Inflammatory macrophage treated with lipopolysaccharide for 4 hours (primary cell): ENCODE measurements at regions not wholly inside any gene's neighbourhood (a gene's known extent, or its start where the extent isn't known, plus 50 kb on each side); places are given as distances from the start of the nearest gene placed in this dataset.

Experiments used
- DNase-seq: peaks from one replicate; pipeline ENCODE4 v3.0.0-alpha.2; 2020

DNA sequence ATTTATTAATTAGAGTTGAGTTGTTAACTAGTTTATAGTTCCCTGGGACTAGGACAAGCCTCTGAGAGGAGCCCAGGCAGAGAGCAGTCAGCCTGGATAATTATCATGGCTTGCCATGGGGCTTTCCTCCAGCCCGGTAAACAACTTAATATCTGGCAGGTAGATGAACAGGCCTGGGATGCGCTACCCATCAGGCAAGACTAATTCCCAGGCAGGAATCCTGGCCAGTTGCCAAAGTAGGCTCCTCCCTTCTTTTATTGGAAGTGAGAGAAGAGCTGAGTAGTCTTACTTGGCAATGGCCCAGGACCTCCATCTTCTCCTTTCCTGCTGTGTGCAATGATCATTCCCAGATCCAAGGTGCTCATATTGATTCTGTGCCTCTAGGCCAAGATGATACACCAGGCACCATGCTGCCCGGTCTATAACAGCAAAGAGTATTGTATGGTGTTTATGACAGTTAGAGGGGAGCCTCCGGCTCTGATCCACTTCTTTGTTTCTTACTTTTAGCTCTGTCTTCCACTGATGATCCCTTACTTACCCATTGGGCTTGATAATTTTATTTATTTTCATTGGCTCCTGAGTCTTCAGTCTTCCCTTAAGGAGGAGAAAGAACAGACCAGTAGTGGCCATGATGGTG is 408.7 kb downstream of the REEP3 start:
- no peak for DNase-seq

- no peak for DNase-seq
Observed at GRCh38 chr10:63930584-63930983, 409.4 kb downstream of the REEP3 start.

DNA sequence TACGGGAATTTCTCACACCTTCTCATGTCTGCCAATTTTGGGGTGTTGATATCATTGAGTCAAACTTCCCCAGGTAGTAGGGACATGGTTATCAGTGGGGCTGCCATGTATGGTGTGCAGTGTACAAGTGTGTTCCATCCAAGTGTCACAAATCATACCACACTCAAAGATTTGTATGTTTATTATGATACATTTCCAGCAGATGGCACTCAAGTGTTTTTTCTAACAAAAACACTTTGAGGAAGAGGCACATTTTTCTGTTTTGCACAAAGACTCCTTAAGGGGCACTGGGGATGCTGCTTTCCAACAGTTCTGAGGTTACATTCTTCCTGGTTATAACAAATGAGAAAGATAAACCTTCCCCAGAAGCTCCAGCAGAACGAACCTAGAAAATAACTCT is 414.5 kb downstream of the REEP3 start:
- DNase-seq, result peak; percentile 4

DNA sequence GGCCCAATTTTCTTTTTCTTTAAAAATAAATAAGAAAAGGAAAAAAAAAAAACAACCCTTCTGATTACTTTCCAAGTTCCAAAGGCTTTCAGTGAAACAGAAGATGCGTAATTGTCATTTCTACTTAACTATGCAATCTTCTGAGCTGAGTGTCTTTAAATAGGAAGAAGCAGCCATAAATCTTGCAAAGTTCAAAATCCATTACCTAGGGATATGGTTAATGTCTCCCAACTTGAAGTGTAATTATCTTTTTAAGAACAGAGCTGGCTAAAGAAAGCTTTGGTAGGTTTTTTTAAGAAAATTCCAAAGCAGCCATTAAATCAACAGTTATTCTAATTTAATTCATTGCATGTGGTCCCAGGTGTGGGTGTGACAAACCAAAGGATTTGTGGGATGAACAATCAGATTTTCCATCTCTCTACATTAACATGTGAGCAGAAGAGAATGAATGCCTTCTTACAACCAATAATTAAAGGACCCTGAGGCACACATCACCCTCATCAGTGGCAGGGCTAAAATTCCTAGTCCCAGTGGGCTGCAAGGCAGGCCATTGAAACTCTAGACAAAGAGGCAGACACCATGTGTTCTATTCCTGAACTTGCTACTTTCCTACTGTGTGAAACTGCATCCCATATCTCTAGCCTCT is 419.2 kb downstream of the REEP3 start:
- no peak for DNase-seq

DNA sequence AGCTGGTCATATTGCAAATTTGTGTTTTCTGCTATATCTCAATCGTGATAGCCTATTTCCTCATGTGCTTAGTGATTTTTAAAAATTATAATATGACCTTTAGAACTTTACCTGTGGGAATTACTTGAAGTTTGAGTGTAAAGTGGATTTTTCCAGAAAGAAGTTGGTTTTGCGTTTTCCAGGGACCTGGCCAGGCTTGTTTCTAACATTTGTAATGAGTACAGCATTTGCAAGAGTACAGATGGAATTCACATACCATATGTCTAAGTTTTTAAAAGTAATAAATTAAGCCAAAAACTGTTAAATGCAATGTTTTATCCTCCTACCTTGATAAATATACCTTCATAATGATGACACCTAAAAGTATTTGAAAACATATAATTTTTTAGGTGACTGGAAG is 443.2 kb downstream of the REEP3 start:
- no peak for DNase-seq

DNA sequence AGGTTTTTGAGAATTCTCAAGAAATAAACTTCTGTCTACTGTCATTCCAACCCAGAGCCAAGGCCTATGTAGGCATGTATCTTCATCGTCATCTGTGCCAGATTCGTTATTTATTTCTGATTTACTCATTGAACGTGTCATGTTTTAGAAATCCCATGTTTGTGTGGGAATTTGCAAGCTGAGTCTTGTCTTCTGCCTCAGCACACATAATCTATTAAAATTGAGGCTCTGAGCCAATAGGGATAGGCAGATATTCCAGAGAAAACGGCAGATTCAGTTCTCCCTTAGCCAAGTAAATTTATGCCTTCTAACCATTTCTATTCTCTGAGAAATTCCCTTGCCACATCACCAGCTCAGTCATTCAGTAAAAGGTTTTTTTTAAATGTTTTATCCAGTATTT is 444.6 kb downstream of the REEP3 start:
- no peak for DNase-seq

DNA sequence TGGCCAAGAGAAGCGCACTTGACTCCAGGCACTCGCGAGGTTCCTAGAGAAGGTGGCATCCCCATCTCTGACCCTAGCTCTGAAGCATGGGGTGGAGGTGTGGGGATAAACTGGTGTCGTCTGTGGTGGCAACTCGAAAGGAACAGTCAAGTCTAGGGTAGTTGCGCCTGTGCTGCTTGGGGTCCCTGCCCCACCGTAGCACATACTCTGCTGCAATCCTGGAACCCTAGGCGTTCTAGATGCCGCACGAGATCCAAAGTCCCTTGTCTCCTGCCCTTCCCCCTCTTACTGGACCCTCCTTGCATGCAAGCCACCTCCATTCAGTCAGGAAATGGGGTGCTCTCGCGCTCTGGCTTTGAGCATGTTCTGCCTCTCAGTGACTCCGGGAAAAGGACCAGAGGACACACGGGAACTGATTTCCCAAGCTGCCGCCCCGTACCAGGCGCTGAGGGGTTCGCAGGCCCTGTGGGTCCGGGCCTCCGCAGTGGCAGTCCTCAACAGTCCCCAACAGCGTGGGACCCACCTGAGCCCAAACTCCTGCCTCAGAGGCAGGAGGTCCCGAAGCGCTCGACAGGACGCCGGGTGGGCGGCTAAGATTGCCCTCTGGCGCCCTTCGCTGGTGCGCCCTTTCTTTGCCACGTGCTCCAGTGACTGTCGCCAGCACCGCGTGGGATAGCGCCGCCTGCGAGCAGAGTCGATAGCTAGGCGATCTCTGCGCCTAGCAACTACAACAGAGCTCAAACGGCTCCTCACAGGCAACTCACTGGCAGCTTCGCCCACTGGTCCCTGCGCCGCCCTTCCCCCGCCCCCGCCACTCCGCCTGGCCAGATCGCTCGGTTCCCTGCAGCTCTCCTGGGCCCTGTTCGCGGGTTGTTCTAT is 452.0 kb downstream of the REEP3 start:
- DNase-seq, result no peak

GRCh38 chr10:63976538-63976937 is 455.3 kb downstream of the REEP3 start:
- DNase-seq, result peak; percentile 53

DNA sequence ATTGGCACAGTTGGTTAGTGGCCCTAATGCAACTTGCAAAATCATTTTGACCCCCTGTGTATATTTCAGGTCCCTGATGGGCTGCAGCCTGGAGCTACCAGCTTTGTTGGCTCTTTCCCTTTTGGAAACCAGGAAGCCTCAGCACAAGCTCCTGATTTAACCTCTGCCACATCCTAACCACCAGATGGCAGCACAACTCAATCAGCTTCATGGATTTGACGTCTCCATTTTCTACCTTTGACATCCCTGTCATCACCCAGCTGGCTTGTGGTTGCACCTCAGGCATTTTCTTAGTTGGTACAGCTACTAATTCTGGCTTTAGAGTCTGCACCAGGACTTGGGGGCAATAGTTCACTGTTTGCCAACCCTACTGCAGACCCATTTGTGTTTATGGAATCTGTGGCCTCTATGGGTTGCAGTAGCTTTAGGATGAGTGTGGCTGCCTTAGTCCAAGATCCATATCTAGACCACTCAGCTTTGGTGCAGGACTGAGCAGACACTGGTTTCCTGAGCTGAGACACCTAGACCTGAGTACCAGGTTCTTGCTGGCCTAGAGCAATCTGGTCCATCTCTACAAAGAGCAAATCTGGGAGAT is 456.2 kb downstream of the REEP3 start:
- peak; percentile 63 for DNase-seq

- peak; percentile 57 for DNase-seq
Observed at GRCh38 chr10:63980870-63981269, 459.7 kb downstream of the REEP3 start.

GRCh38 chr10:63984061-63984460 is 462.9 kb downstream of the REEP3 start:
- peak; percentile 39 for DNase-seq

DNA sequence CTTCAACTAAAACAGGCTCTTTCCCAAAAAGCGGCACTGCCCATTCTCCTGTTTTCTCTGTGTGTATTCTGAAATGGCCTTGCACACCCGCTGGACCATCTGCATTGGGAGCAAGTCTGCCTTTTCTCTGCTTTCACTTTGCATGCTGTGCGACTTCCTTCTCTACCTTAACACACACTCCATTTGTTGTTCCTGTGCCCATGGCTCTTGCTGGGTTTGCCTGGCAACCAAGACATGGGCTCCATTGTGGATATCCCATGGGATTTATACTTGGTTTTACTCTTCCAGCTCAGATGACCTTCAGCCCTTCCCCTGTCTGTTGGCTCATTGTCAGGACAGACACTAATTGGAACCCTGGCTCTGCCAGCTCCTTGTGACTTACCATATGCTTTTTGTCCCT is 465.3 kb downstream of the REEP3 start:
- no peak for DNase-seq

- no peak for DNase-seq
Observed at GRCh38 chr10:63987212-63987611, 466.0 kb downstream of the REEP3 start.

GRCh38 chr10:63994371-63994770 is 473.2 kb downstream of the REEP3 start:
- no peak for DNase-seq

DNA sequence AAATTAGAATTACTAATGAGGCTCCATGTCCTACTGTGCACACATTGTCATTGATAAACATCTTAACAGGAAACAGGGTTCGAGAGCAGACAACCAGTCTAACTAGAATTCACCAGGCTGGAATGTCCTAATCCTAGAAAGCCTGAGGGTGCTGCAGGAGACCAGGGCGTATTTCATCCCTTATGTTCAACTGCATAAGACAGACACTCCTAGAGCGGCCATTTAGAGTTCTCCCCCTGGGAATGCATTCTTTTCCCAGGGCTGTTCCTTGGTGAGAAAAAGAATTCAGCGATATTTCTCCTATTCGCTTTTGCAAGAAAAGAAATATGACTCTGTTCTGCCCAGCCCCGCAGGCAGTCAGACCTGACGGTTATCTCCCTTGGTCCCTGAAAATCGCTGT is 486.0 kb downstream of the REEP3 start:
- no peak for DNase-seq

GRCh38 chr10:64010711-64011110 is 489.5 kb downstream of the REEP3 start:
- DNase-seq, result no peak

DNA sequence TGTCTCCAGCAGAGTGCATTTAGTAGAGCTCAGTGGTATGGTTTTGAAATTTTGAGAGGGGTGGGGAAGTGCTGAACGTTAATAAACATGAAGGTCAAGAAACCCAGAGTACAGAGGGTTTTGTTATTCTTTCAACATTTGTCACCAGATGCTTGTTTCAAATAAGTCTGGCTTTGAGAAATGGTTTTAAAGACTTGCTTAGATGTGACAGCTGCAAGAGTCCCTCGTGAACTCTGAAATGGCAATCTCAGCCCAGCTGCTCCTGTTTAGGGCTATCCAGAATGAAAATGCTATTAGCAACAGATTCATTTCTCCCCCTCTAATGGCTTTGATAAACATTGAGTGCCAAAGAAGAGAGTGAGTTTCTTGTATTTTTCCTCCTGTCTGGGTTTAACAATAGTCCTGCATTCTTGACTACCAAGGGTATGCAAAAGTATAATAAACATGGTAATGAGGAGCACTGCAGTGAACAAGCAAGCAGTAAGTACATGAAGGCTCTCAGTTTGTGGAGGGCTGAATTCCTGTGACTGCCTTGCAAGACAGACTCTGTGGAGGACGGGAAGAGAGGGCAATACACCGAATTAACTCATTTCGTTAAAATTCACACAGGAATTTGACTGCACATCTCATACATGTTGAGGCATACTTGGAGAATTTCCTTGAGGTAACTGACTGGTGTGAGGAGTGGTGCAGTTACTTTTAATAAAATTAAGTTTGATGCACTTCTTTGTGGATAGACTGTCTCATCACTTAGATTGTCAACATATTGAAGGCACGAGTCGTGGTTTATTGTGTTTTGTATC is 490.9 kb downstream of the REEP3 start:
- no peak for DNase-seq

DNA sequence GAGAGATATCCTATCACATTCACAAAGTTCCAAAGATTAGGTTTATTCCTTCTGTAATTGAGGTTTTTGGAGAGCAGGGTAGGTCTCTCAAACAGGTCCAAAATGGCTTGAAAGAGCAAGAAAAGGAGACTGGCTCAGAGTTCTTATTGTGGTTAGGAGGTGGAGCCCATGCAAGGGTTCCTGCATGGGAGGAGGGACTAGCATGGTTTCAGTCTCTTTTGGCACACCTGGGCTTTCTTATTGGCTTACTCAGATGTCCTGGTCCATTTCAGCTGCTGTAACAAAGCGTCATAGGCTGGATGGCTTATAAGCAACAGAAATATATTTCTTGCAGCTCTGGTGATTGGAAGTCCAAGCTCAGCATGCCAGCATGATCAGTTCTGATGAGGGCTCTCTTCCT is 493.1 kb downstream of the REEP3 start:
- DNase-seq, result no peak

DNA sequence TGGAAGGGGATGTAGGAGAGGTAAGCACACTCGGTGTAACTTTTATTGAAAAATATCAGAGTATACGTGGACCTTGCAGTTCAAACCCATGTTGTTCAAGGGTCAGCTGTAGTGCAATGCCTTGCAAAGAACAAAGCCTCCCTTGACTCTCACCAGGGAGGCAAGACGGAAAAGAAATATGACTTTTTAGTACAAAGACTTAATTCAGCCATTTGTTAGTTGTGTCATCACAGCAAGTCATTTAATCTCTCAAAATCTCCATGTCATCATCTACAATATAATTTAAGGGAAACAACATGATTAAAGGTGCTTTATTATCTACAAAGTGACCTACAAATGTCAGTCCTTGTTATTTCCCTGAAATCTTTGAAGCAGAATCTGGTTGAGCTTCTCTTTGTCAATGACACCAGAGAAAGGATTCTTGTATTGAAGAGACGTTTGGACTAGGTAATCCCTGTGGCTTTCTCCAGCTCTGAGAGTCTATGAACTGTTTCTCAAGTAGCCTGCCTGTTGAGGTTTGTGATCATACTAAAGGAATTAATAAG is 502.8 kb downstream of the REEP3 start:
- no peak for DNase-seq

DNA sequence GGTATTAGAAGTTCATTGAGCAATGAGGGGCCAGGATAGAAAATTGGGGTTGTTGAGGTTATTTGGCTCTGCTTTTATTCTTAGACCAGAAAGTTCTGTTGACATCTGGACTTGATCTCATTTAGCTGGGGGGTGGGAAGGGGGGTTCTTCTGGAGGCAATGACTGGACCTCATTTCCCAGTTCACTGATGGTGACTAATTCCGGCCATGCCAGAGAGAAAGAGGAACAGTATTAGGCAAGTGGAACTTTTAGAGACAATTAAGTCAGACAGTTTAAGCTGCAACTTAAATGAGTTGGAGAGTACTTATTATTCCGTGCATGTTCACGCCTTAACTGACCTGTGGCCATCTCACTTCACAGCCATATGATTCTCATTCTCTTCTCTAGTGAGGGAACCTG is 512.5 kb downstream of the REEP3 start:
- peak; percentile 93 for DNase-seq

- DNase-seq, result peak; percentile 73
Observed at GRCh38 chr10:64036321-64036930, 515.2 kb downstream of the REEP3 start.

DNA sequence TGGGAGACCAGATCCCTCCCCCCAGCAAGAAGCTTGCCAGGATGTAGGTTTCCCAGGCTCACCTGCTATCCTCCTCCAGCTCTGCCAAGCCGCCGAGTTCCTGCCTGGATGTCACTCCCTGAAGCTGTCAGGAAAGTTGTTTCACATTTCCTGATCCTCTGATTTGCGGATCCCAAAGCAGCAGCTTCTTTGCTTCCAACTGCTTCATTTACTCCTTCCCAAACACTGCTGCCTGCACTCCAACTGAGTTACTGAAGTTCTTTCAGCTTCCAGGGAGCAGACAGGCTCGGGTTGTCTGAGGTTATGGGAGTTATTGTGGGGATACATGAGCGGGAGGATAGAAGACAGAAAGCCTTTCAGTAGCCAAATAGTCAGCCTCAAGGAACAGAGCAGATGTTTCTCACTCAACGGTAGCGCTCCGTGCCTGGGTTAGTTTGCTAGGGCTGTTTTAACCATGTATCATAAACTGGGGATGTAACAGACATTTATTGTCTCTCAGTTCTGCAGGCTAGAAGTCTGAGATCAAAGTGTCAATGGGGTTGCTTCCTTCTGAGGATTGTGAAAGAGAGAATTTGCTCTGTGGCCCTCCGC is 516.0 kb downstream of the REEP3 start:
- no peak for DNase-seq
